ENCODE measurements at regions not wholly inside any gene's neighbourhood (a gene's known extent, or its start where the extent isn't known, plus 50 kb on each side); places are given as distances from the start of the nearest gene placed in this dataset.

DNA sequence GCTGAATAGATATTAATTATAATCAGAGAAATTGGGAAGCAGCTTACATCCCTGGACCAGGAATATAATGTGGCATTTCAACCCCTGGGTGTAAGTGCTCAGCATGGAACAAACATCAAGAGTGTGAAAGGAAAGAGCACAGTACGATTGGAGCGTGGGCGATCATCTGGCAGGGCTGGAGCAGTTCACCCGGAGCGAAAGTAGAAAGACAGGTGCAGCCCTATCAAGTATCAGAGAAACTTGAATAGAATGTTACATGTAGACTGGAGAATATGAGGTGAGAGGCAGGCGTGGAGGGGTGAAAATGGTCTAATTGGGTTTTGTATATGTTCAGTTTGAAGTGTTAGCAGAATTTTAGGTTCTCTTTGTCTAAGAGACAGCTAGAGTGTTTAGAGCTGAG is 303.0 kb downstream of the MDFIC start:
- TF ChIP-seq, protein P1, sequence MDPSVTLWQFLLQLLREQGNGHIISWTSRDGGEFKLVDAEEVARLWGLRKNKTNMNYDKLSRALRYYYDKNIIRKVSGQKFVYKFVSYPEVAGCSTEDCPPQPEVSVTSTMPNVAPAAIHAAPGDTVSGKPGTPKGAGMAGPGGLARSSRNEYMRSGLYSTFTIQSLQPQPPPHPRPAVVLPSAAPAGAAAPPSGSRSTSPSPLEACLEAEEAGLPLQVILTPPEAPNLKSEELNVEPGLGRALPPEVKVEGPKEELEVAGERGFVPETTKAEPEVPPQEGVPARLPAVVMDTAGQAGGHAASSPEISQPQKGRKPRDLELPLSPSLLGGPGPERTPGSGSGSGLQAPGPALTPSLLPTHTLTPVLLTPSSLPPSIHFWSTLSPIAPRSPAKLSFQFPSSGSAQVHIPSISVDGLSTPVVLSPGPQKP (IDR thresholded peaks at IDR 0.05; ENCODE audit: borderline replicate concordance, low read depth, low read length) = no peak
- no peak for TF ChIP-seq SMC3 (IDR thresholded peaks at IDR 0.05; ENCODE audit: low read depth, low read length)
- TF ChIP-seq NFE2L2 (IDR thresholded peaks at IDR 0.05; ENCODE audit: low read depth, low read length) = no peak
- TF ChIP-seq, protein P2, sequence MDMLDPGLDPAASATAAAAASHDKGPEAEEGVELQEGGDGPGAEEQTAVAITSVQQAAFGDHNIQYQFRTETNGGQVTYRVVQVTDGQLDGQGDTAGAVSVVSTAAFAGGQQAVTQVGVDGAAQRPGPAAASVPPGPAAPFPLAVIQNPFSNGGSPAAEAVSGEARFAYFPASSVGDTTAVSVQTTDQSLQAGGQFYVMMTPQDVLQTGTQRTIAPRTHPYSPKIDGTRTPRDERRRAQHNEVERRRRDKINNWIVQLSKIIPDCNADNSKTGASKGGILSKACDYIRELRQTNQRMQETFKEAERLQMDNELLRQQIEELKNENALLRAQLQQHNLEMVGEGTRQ (IDR thresholded peaks at IDR 0.05; ENCODE audit: low read depth, low read length) = no peak
- TF ChIP-seq CHD1 (IDR thresholded peaks at IDR 0.05; ENCODE audit: low read depth, low read length) = no peak
- no peak for TF ChIP-seq RCOR1 (IDR thresholded peaks at IDR 0.05; ENCODE audit: insufficient replicate concordance, low read length)
- TF ChIP-seq CEBPB (IDR thresholded peaks at IDR 0.05; ENCODE audit: low read depth, low read length) = no peak
- no peak for TF ChIP-seq FOS (IDR thresholded peaks at IDR 0.05; ENCODE audit: low read depth, low read length)
- no peak for TF ChIP-seq BHLHE40 (IDR thresholded peaks at IDR 0.05; ENCODE audit: low read depth, low read length)
- TF ChIP-seq MAZ (IDR thresholded peaks at IDR 0.05; ENCODE audit: borderline replicate concordance, low read depth, low read length) = no peak
- TF ChIP-seq MAFK (IDR thresholded peaks at IDR 0.05; ENCODE audit: low read depth, low read length) = no peak
- TF ChIP-seq RAD21 (IDR thresholded peaks at IDR 0.05; ENCODE audit: low read length) = no peak
- no peak for TF ChIP-seq POLR2A (IDR thresholded peaks at IDR 0.05; ENCODE audit: low read depth, low read length)
- TF ChIP-seq, protein P3, sequence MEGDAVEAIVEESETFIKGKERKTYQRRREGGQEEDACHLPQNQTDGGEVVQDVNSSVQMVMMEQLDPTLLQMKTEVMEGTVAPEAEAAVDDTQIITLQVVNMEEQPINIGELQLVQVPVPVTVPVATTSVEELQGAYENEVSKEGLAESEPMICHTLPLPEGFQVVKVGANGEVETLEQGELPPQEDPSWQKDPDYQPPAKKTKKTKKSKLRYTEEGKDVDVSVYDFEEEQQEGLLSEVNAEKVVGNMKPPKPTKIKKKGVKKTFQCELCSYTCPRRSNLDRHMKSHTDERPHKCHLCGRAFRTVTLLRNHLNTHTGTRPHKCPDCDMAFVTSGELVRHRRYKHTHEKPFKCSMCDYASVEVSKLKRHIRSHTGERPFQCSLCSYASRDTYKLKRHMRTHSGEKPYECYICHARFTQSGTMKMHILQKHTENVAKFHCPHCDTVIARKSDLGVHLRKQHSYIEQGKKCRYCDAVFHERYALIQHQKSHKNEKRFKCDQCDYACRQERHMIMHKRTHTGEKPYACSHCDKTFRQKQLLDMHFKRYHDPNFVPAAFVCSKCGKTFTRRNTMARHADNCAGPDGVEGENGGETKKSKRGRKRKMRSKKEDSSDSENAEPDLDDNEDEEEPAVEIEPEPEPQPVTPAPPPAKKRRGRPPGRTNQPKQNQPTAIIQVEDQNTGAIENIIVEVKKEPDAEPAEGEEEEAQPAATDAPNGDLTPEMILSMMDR (conservative IDR thresholded peaks at IDR 0.05; ENCODE audit: low read depth, low read length) = no peak
- no peak for TF ChIP-seq RFX5 (IDR thresholded peaks at IDR 0.05; ENCODE audit: low read depth, low read length)
- TF ChIP-seq MXI1 (IDR thresholded peaks at IDR 0.05; ENCODE audit: borderline replicate concordance, low read depth, low read length) = no peak
- ChIA-PET POLR2A (ENCODE audit: unreplicated experiment) (no interaction called here), CTCF (no interaction called here)
- no peaks in the 10 kb centered on the region for H3K27me3 ChIP-seq (ENCODE audit: control insufficient read depth, insufficient read depth, low read length)
- no peak overlapping the region for H2AK9ac ChIP-seq (replicated peaks; ENCODE audit: low read depth, low read length, poor library complexity)
- no peak overlapping the region for H3K27ac ChIP-seq (ENCODE audit: insufficient read depth, low read length)
- no peak overlapping the region for H3K18ac ChIP-seq (ENCODE audit: low read depth, low read length)
- WGBS, 2 experiments (ENCODE audit: extremely low coverage in 2 of 2, insufficient read length in 1 of 2) = 100% methylated on average over 5 of the region's 6 CpGs; no CpG with 5 or more reads in 1 of the 2 experiments
- no peak for ATAC-seq (ENCODE audit: low read depth)
- no peak overlapping the region for H2BK15ac ChIP-seq (ENCODE audit: low read depth, low read length)
- dilution Hi-C loops (cut with HindIII; ENCODE audit: low sequenced_read_pairs, unreplicated experiment) (no loop called here), in situ Hi-C loops (cut with MboI; ENCODE audit: low sequenced_read_pairs) (no loop called here), intact Hi-C loops (cut with micrococcal nuclease) (no loop called here)
- H3K36me3 ChIP-seq (ENCODE audit: control insufficient read depth, insufficient read depth, low read length) = no peaks in the 10 kb centered on the region
- no peak overlapping the region for H3K9ac ChIP-seq (ENCODE audit: low read depth, low read length)
- no peak overlapping the region for H2BK20ac ChIP-seq (ENCODE audit: low read depth, low read length)
- DNase-seq = no peak
- H3K9me1 ChIP-seq (ENCODE audit: insufficient read depth, low read length) = peaks cover 3% of the 10 kb centered on the region
- no peak overlapping the region for H2AK5ac ChIP-seq (ENCODE audit: low read depth, low read length)
- no TSS peak for BruUV-seq (replicated peaks)
- peaks cover 3% of the 10 kb centered on the region for H3K4me1 ChIP-seq (ENCODE audit: control insufficient read depth, insufficient read depth, low read length)
- no peak overlapping the region for H2BK120ac ChIP-seq (ENCODE audit: low read depth, low read length)
- H3K4me3 ChIP-seq (ENCODE audit: insufficient read depth, low read depth, low read length) = no peak overlapping the region
- no peak overlapping the region for H3K4me2 ChIP-seq (ENCODE audit: low read depth, low read length)
- no peak overlapping the region for H3K14ac ChIP-seq (replicated peaks; ENCODE audit: low read depth, low read length)
- H4K91ac ChIP-seq (ENCODE audit: insufficient read depth, low read depth, low read length) = no peak overlapping the region
- H4K20me1 ChIP-seq (ENCODE audit: insufficient read depth, low read length) = no peaks in the 10 kb centered on the region
- no peak overlapping the region for H2AFZ ChIP-seq (replicated peaks; ENCODE audit: low read length, poor library complexity)
- no peak overlapping the region for H3K56ac ChIP-seq (ENCODE audit: extremely low read depth, insufficient read depth, low read length)
- H3K23ac ChIP-seq (ENCODE audit: low read depth, low read length) = no peak overlapping the region
- no peaks in the 10 kb centered on the region for H3K9me3 ChIP-seq (ENCODE audit: control insufficient read depth, insufficient read depth, low read length)
- no peaks in the 10 kb centered on the region for H3K79me1 ChIP-seq (ENCODE audit: low read depth in 1 of 2, low read length in 2 of 2)
- H4K5ac ChIP-seq (ENCODE audit: low read depth, low read length) = no peak overlapping the region
- no peak overlapping the region for H3K4ac ChIP-seq (ENCODE audit: low read depth, low read length)
- no peak overlapping the region for H2BK5ac ChIP-seq (ENCODE audit: low read depth, low read length, poor library complexity, severe bottlenecking)
- no peak overlapping the region for H4K8ac ChIP-seq (ENCODE audit: low read depth in 2 of 2, low read length in 2 of 2)
